GM21526 (cell line): ENCODE measurements at regions not wholly inside any gene's neighbourhood (a gene's known extent, or its start where the extent isn't known, plus 50 kb on each side); places are given as distances from the start of the nearest gene placed in this dataset.
"Not testable (repeated sequence)": the region's sequence is repeated elsewhere in the genome, so short reads cannot be mapped to it uniquely, and the experiment has no call there.

Experiments used
- ATAC-seq: cut with Tn5 transposase; IDR thresholded peaks from one replicate; pipeline ENCODE4 v1.9.1; 2021; ENCODE audit warnings: moderate library complexity; ENCODE audit not compliant: unreplicated experiment, low FRiP score

GRCh38 chr18:41643427-41643826 lies 311.6 kb upstream of the PIK3C3 start:
- no peak for ATAC-seq

- ATAC-seq = no peak
These were observed 312.3 kb upstream of the PIK3C3 start for GRCh38 chr18:41642756-41643155.

GRCh38 chr18:41639218-41639617 lies 315.8 kb upstream of the PIK3C3 start:
- ATAC-seq = no peak

GRCh38 chr18:41631723-41632285 lies 323.2 kb upstream of the PIK3C3 start:
- not testable (repeated sequence) for ATAC-seq

- no peak for ATAC-seq
These were observed 324.7 kb upstream of the PIK3C3 start for GRCh38 chr18:41630232-41630886.

- no peak for ATAC-seq
These were observed 330.6 kb upstream of the PIK3C3 start for GRCh38 chr18:41624460-41624859.

- no peak for ATAC-seq
These were observed 333.9 kb upstream of the PIK3C3 start for GRCh38 chr18:41621177-41621576.

GRCh38 chr18:41618147-41618546 lies 336.9 kb upstream of the PIK3C3 start:
- ATAC-seq = no peak

GRCh38 chr18:41617647-41618046 lies 337.4 kb upstream of the PIK3C3 start:
- no peak for ATAC-seq

GRCh38 chr18:41613003-41613609 lies 341.9 kb upstream of the PIK3C3 start:
- no peak for ATAC-seq

GRCh38 chr18:41604964-41605363 lies 350.1 kb upstream of the PIK3C3 start:
- no peak for ATAC-seq

GRCh38 chr18:41602034-41602433 lies 353.0 kb upstream of the PIK3C3 start:
- ATAC-seq = no peak

GRCh38 chr18:41600693-41601391 lies 354.2 kb upstream of the PIK3C3 start:
- ATAC-seq = no peak

GRCh38 chr18:41599466-41599865 lies 355.6 kb upstream of the PIK3C3 start:
- no peak for ATAC-seq

- no peak for ATAC-seq
These were observed 360.5 kb upstream of the PIK3C3 start for GRCh38 chr18:41594582-41594981.

GRCh38 chr18:41593171-41593675 lies 361.8 kb upstream of the PIK3C3 start:
- no peak for ATAC-seq

GRCh38 chr18:41587976-41588375 lies 367.1 kb upstream of the PIK3C3 start:
- ATAC-seq = no peak

GRCh38 chr18:41585512-41585911 lies 369.5 kb upstream of the PIK3C3 start:
- ATAC-seq = no peak

- no peak for ATAC-seq
These were observed 375.8 kb upstream of the PIK3C3 start for GRCh38 chr18:41579185-41579584.

- ATAC-seq = no peak
These were observed 377.5 kb upstream of the PIK3C3 start for GRCh38 chr18:41577529-41577928.

GRCh38 chr18:41576643-41577042 lies 378.4 kb upstream of the PIK3C3 start:
- ATAC-seq = no peak
